Stomach (tissue), 4 donors: ENCODE measurements at regions not wholly inside any gene's neighbourhood (a gene's known extent, or its start where the extent isn't known, plus 50 kb on each side); places are given as distances from the start of the nearest gene placed in this dataset.

Experiments
- CTCF ChIP-seq, 7 experiments: fragments of 450-650 bp in 4 of 7; fragments of 200-600 bp in 3 of 7; sonication (generic) in 3 of 7; IDR thresholded peaks; one replicate each; pipeline ENCODE4 v1.5.1; 2016 to 2019; ENCODE audit warnings: antibody characterized with exemption in 7 of 7, control low read depth in 2 of 7, mild to moderate bottlenecking in 1 of 7
- POLR2A ChIP-seq, 4 donors: fragments of 450-650 bp; IDR thresholded peaks; one replicate each; pipeline ENCODE4 v1.6.1; 2016; ENCODE audit warnings: antibody characterized with exemption in 4 of 4, control low read depth in 2 of 4, mild to moderate bottlenecking in 1 of 4, moderate library complexity in 1 of 4

GRCh38 chrX:3990569-3990968 lies 277.1 kb upstream of the PRKX start:
- TF ChIP-seq CTCF (IDR thresholded peaks at IDR 0.05) (no peak), POLR2A (IDR thresholded peaks at IDR 0.05) (no peak)
